GM23248 (cell line): ENCODE measurements at regions not wholly inside any gene's neighbourhood (a gene's known extent, or its start where the extent isn't known, plus 50 kb on each side); places are given as distances from the start of the nearest gene placed in this dataset.

ENCODE experiments used
- EZH2 ChIP-seq: fragments of 200-600 bp; sonication (generic); IDR thresholded peaks from 2 replicates; pipeline ENCODE4 v1.6.1; 2018; ENCODE audit warnings: antibody characterized with exemption, mild to moderate bottlenecking; ENCODE audit not compliant: insufficient read depth, poor library complexity, severe bottlenecking
- EZH2phosphoT487 ChIP-seq: fragments of 200-600 bp; sonication (generic); IDR thresholded peaks from 2 replicates; pipeline ENCODE4 v1.6.1; 2018; ENCODE audit warnings: antibody characterized with exemption, moderate library complexity, mild to moderate bottlenecking, low read depth; ENCODE audit not compliant: insufficient read depth

GRCh38 chr12:58629376-58629775 lies 290.9 kb downstream of the LRIG3 start:
- TF ChIP-seq EZH2 (no peak), EZH2phosphoT487 (no peak)
